GM20431 (cell line): ENCODE measurements at regions not wholly inside any gene's neighbourhood (a gene's known extent, or its start where the extent isn't known, plus 50 kb on each side); places are given as distances from the start of the nearest gene placed in this dataset.
"Not testable (repeated sequence)": the region's sequence is repeated elsewhere in the genome, so short reads cannot be mapped to it uniquely, and the experiment has no call there.

ENCODE experiments used
- in situ Hi-C: fragments of 300-500 bp; cut with MseI, MboI; formaldehyde crosslinking; loops from one replicate; pipeline ENCODE4 v1.15.0; 2020; ENCODE audit warnings: low sequenced_read_pairs; ENCODE audit not compliant: unreplicated experiment

- in situ Hi-C loops = no loop called here
Measured at GRCh38 chr2:57376985-57377384, 669.6 kb upstream of the VRK2 start.

DNA sequence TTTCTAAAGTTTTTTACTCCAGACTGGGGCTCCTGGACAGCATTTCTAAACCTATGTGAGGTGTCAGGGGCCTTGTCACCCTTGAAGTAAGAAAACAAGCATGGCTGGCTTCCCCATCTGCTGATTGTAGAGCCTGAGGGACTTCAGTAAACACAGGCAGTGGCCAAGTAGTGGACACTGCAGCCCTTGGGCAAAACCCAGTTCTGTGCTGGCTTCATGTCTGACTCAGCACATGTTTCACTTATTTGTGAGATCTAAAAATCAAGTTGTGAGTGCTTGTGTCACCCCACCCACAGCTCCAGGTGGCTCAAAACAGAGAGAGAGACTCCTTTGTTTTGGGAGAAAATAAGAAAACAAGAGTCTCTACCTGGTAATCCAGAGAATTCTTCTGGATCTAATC, 660.3 kb upstream of the VRK2 start:
- in situ Hi-C loops = no loop called here

GRCh38 chr2:57396355-57397098, 650.1 kb upstream of the VRK2 start:
- in situ Hi-C loops = no loop called here

DNA sequence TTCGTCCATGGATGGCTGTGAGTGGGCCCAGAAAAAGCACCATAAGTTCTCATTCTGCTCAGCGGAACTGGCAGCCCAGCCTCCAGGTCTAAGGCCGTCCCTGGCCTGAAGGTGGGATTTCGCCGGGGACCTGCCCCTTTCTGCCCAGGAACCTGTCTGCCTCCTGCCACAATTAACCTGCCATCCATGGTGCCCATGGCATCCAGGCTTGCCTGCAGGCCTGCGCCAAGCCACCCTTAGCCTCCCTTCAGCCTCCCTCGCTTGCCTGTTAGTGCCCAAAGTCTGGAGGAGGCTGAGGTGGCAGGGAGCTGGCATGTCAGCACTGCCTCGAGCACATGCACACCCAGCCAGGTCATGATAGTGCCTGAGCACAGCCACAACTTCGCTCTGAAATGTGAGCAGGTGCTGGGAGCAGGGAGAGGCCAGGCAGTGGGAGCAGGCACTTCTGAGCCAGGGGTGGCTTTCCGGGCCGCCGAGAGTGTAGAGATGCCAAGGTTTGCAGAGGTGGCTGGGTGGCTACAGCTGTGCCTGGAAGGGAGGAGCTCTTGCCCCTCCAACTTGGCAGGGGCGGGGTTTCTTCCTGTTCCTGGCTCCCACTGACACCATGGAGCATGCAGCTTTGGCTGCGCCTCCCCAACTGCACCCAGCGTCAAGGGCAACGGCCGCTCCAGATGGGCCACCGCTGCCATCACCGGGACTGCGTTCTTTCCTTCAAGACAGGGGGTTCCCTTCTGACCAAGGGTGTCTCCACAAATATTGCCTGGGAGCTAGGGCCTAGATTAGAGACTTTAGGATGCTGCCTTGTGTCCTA, 648.9 kb upstream of the VRK2 start:
- in situ Hi-C loops = no loop called here

DNA sequence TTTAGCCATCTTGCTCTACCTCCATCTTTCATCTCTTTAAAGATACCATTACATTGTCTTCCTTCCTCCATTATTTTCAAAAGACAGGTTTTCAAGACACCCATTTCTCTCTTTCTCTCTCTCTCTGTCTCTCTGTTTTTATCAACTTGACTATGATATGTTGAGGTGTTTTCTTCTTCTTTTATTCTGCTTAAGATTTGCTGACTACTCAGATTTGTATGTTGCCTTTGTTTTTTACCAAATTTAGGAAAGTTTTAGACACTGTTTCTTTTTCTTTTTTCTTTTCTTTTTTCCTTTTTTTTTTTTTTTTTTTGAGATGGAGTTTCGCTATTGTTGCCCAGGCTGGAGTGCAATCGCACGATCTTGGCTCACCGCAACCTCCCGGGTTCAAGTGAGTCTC, 647.5 kb upstream of the VRK2 start:
- in situ Hi-C loops = no loop called here

DNA sequence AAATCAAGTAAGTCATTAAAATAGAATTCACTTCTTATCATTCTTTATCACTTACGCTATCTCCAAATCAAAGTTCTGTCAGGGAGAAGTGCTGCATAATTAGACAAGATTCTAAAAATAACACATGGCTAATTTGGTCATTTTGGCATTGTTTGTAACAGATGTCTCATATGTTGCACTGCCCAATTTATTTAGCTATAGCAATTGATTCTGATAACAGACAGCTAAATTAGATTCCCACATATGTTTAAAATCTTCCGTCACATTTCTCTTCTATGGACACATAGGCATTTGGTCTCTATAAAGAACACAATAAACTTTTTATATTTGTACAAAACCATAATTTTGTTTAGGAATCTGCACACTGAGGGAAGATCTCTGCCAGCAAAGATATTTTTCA, 644.5 kb upstream of the VRK2 start:
- in situ Hi-C loops = no loop called here

- in situ Hi-C loops = no loop called here
Measured at GRCh38 chr2:57402755-57403154, 643.9 kb upstream of the VRK2 start.

- in situ Hi-C loops = no loop called here
Measured at GRCh38 chr2:57407772-57408201, 638.8 kb upstream of the VRK2 start.

DNA sequence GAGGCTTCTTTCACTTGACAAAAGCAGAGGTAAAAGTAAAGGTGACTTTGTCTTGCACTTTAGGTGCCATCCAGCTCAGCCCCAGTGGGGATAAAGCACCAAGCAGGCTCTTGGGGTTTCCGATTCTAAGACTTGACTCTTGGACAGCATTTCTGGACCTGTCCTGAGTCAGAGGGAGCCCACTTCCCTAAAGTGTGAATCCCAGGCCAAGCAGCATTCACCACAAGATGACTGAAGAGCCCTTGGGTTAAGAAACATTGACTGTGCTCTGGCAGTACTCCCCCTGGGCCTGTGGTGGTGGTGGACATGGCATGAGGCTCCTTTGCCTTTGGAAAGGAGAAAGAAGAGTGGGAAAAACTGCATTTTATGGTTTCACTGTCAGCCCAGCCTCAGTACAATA, 638.0 kb upstream of the VRK2 start:
- in situ Hi-C loops = no loop called here

- in situ Hi-C loops = no loop called here
Measured at GRCh38 chr2:57417007-57417406, 629.6 kb upstream of the VRK2 start.

DNA sequence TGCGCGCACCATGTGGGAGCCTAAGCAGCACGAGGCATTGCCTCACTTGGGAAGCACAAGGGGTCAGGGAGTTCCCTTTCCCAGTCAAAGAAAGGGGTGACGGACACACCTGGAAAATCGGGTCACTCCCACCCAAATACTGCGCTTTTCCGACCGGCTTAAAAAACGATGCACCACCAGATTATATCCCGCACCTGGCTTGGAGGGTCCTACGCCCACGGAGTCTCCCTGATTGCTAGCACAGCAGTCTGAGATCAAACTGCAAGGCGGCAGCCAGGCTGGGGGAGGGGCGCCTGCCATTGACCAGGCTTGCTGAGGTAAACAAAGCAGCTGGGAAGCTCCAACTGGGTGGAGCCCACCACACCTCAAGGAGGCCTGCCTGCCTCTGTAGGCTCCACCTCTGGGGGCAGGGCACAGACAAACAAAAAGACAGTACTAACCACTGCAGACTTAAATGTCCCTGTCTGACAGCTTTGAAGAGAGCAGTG, 627.7 kb upstream of the VRK2 start:
- in situ Hi-C loops = not testable (repeated sequence)

DNA sequence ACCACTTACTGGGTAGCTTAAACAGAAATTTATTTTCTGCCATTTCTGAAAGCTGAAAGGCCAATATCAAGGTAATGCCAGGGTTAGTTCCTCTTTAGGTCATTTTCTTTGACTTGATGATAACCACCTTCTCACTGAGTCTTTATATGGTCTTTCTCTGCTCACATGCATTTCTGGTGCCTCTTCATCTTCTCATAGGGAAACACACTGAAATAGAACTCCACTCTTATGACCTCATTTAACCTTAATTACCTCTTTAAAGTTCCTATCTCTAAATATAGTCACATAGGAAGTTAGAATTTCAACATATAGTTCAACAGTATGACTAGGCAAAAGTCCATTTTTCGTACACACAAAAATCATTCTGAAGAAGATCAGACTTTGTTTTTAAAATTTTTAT, 616.8 kb upstream of the VRK2 start:
- in situ Hi-C loops = no loop called here

GRCh38 chr2:57432528-57432927, 614.1 kb upstream of the VRK2 start:
- in situ Hi-C loops = no loop called here

DNA sequence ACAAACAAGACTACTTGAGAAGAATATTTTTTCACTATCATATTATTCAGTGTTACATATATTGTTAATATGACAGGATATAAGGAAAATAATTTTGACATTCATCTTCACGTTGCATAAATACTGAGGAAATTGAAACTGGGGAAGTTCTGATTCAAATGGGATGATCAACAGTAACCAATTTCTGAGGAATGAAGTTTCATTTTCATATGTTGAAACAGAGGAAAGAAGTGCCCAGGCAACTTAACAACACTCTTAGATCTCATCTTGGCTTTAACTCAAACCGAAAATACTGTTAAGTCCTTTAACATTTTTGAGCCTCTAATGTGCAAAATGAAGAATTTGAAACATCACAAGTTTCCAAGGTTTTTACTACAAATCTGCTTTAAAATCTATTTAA, 612.2 kb upstream of the VRK2 start:
- in situ Hi-C loops = no loop called here

DNA sequence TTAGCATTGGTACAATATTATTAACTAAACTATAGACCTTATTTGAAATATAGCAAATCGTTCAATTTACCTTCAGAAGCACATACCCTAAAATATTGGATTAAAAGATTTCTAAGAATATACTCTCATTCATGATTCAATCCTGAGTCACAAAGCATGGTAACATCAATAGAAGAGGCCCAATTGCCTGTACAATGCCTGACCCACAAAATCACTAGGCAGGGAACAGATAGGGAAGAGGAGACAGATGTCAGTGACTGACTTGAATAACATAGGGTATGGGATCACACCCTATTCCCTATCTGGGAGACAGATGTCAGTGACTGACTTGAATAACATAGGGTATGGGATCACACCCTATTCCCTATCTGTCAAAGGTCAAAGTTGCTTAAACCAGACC, 611.6 kb upstream of the VRK2 start:
- in situ Hi-C loops = no loop called here

- in situ Hi-C loops = no loop called here
Measured at GRCh38 chr2:57437077-57437476, 609.5 kb upstream of the VRK2 start.

DNA sequence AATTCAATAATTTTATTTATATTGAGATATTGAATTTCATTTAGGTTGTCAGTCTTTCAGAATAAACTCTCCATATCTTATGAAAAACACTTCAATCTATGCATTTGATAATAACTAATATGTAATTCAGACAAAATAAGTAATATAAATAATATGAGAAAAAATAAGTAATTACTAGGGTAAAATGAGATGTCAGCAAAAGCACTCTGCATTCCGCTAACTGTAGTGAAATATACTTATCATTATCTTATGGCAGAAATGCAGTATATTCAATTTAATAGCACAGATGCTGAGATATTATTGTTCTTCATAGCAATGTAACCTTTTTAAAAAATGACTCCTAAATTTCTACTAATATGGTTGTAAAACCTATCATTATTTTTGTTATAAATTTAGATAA, 606.2 kb upstream of the VRK2 start:
- in situ Hi-C loops = no loop called here

DNA sequence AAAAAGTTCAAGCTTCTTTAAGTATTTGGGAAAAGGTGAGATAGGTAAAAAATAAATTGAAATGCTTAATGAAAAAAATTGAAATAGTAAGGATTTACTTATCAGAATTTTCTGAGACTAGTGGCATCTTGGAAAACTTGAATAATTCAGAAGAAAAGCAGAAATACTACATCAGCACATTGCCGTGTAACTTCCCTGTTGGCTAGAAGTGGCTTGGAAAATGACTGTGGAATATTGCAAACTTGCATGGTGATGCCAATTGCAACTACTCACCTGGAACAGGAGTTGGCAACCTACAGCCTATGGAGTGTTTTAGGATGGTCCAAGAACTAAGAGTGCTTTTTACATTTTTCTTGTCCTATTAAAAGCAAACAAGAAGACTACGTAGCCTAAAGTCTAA, 603.5 kb upstream of the VRK2 start:
- in situ Hi-C loops = no loop called here

- in situ Hi-C loops = no loop called here
Measured at GRCh38 chr2:57443973-57444521, 602.6 kb upstream of the VRK2 start.

- in situ Hi-C loops = no loop called here
Measured at GRCh38 chr2:57444752-57445430, 601.7 kb upstream of the VRK2 start.

DNA sequence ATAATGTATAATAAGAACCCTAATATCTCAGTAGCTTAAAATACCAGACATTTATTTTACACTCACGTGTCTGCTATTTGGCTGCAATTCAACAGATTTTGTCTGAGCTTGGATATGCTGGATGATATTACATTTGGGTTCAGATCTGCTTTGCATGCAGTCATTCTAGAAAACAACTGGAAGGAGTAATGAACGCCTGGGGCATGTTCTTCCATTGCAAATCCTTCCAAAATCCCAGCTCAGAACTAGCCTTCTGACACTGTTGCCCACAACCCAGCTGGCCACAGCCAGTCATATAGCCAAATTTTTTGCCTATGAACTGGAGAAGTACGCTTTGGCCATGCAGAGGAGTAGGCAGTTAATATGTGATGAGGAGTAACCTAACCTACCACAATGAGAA, 597.8 kb upstream of the VRK2 start:
- in situ Hi-C loops = no loop called here
